22Rv1 (cell line): ENCODE measurements at regions not wholly inside any gene's neighbourhood (a gene's known extent, or its start where the extent isn't known, plus 50 kb on each side); places are given as distances from the start of the nearest gene placed in this dataset.
A peak's percentile ranks its signal among the peaks of the same experiment; 100 is the strongest.

Experiments used
- H3K27ac ChIP-seq: fragments of 450-650 bp; 2 replicates; pipeline ENCODE4 v1.5.1; 2017
- CTCF ChIP-seq: fragments of 450-650 bp; IDR thresholded peaks from 2 replicates; pipeline ENCODE4 v1.5.1; 2017; ENCODE audit warnings: mild to moderate bottlenecking
- ZFX ChIP-seq: fragments of 450-650 bp; IDR thresholded peaks from 2 replicates; pipeline ENCODE4 v1.6.1; 2017; ENCODE audit warnings: antibody characterized with exemption, borderline replicate concordance

- no peak overlapping the region for H3K27ac ChIP-seq
- TF ChIP-seq ZFX = no peak
- no peak for TF ChIP-seq CTCF
Observed at GRCh38 chr6:142523515-142524375, 221.9 kb downstream of the ADGRG6 start.

GRCh38 chr6:142530566-142530965 is 228.8 kb downstream of the ADGRG6 start:
- TF ChIP-seq ZFX (no peak), CTCF (no peak)
- H3K27ac ChIP-seq = no peak overlapping the region

- TF ChIP-seq CTCF (no peak), ZFX (no peak)
Observed at GRCh38 chr6:142531727-142532126, 229.9 kb downstream of the ADGRG6 start.

GRCh38 chr6:142534076-142534475 is 232.3 kb downstream of the ADGRG6 start:
- no peak overlapping the region for H3K27ac ChIP-seq
- TF ChIP-seq ZFX (no peak), CTCF (no peak)

More at GRCh38 chr6:142531727-142532126, 229.9 kb downstream of the ADGRG6 start:
- H3K27ac ChIP-seq = no peak overlapping the region

- H3K27ac ChIP-seq = no peak overlapping the region
- TF ChIP-seq ZFX (no peak), CTCF (no peak)
Observed at GRCh38 chr6:142534484-142534883, 232.7 kb downstream of the ADGRG6 start.

GRCh38 chr6:142537612-142538478 is 236.0 kb downstream of the ADGRG6 start:
- no peak for TF ChIP-seq ZFX
- peak; percentile 84 for TF ChIP-seq CTCF
- H3K27ac ChIP-seq = no peak overlapping the region
